Esophagus squamous epithelium (tissue), 4 donors: ENCODE measurements at regions not wholly inside any gene's neighbourhood (a gene's known extent, or its start where the extent isn't known, plus 50 kb on each side); places are given as distances from the start of the nearest gene placed in this dataset.

Experiments
- CTCF ChIP-seq, 6 experiments: fragments of 450-650 bp in 4 of 6; fragments of 200-600 bp in 2 of 6; sonication (generic) in 2 of 6; IDR thresholded peaks; one replicate each; pipeline ENCODE4 v1.5.1; 2016 to 2019; ENCODE audit warnings: antibody characterized with exemption in 6 of 6, mild to moderate bottlenecking in 4 of 6, moderate library complexity in 4 of 6
- POLR2A ChIP-seq, 4 donors: fragments of 450-650 bp; IDR thresholded peaks; one replicate each; pipeline ENCODE4 v1.6.1; 2017; ENCODE audit warnings: antibody characterized with exemption in 4 of 4, mild to moderate bottlenecking in 4 of 4, moderate library complexity in 3 of 4

DNA sequence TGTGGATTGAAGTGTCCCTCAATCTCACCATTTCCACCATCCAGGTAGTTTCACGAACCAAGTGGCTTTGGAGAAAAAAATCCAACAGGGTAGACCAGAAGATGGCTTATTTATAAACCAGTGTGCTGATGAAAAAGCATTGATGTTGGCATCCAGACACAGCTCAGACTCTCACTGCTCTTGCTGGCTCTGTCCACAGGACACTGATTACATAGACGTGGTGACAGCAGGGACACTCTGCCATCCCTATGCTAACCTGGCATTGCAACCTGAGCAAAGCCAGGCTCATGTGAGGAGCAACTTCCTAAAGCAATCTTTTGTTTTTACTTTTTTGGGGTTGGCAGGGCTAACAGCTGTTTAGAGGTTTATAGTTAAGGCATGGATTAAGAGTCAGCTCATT, 130.6 kb upstream of the SVIL start:
- TF ChIP-seq CTCF (IDR thresholded peaks at IDR 0.05) (no peak), POLR2A (IDR thresholded peaks at IDR 0.05) (no peak)
